ENCODE measurements at regions not wholly inside any gene's neighbourhood (a gene's known extent, or its start where the extent isn't known, plus 50 kb on each side); places are given as distances from the start of the nearest gene placed in this dataset.

GRCh38 chr2:223199531-223200515, 147.8 kb downstream of the KCNE4 start:
- Histone ChIP-seq H3K9ac (ENCODE audit: control insufficient read depth, insufficient read depth, low read length) (no peak overlapping the region), H3K79me2 (ENCODE audit: control insufficient read depth, insufficient read depth, low read length) (no peaks in the 10 kb centered on the region), H3K27ac (ENCODE audit: control insufficient read depth, insufficient read depth) (no peak overlapping the region), H3K4me2 (ENCODE audit: control insufficient read depth, insufficient read depth) (no peak overlapping the region), H3K4me3 (no peak overlapping the region), H3K27me3 (replicated peaks in 1 of 2; ENCODE audit: control insufficient read depth in 2 of 2, insufficient read depth in 2 of 2, low read length in 1 of 2) (no peaks in the 10 kb centered on the region), H3K9me3 (replicated peaks; ENCODE audit: control insufficient read depth, insufficient read depth, low read length) (no peaks in the 10 kb centered on the region), H3K4me1 (ENCODE audit: control insufficient read depth, insufficient read depth, low read length) (no peaks in the 10 kb centered on the region), H3K36me3 (ENCODE audit: control insufficient read depth in 2 of 2, insufficient read depth in 2 of 2, low read length in 1 of 2) (no peaks in the 10 kb centered on the region), H4K20me1 (ENCODE audit: control insufficient read depth, insufficient read depth) (no peaks in the 10 kb centered on the region), H2AFZ (ENCODE audit: control insufficient read depth, low read depth, low read length) (no peak overlapping the region)
- WGBS (ENCODE audit: insufficient coverage, insufficient replicate concordance, low lambda C conversion rate, missing lambda C conversion rate): 50% methylated on average over 5 of the region's 5 CpGs
- RAD21 ChIA-PET (ENCODE audit: unreplicated experiment): no interaction called here
- SMC1A ChIA-PET (ENCODE audit: uncharacterized antibody, unreplicated experiment): no interaction called here
- intact Hi-C loops (cut with micrococcal nuclease; ENCODE audit: unreplicated experiment): no loop called here
- in situ Hi-C loops (cut with MboI): no loop called here
- DNase-seq (ENCODE audit: low read depth, low spot score) (no peak), FAIRE-seq (no peak), ATAC-seq (no peak)
- TF ChIP-seq MTA3 (IDR thresholded peaks at IDR 0.05; ENCODE audit: borderline replicate concordance, low read length) (no peak), PAX8 (IDR thresholded peaks at IDR 0.05) (no peak), ESRRA (IDR thresholded peaks at IDR 0.05; ENCODE audit: low read length) (no peak)
- POLR2A ChIA-PET: no interaction called here
- CTCF ChIA-PET: no interaction called here
- BruUV-seq (replicated peaks): no TSS peak

GRCh38 chr2:223203971-223204929, 152.3 kb downstream of the KCNE4 start:
- ChIA-PET CTCF (no interaction called here), POLR2A (no interaction called here), SMC1A (ENCODE audit: uncharacterized antibody, unreplicated experiment) (no interaction called here), RAD21 (ENCODE audit: unreplicated experiment) (no interaction called here)
- Histone ChIP-seq H3K9me3 (replicated peaks; ENCODE audit: control insufficient read depth, insufficient read depth, low read length) (no peaks in the 10 kb centered on the region), H3K27ac (ENCODE audit: control insufficient read depth, insufficient read depth) (no peak overlapping the region), H2AFZ (ENCODE audit: control insufficient read depth, low read depth, low read length) (no peak overlapping the region), H3K27me3 (replicated peaks in 1 of 2; ENCODE audit: control insufficient read depth in 2 of 2, insufficient read depth in 2 of 2, low read length in 1 of 2) (no peaks in the 10 kb centered on the region; a peak in 1 of 4 replicates), H3K4me1 (ENCODE audit: control insufficient read depth, insufficient read depth, low read length) (no peaks in the 10 kb centered on the region), H3K79me2 (ENCODE audit: control insufficient read depth, insufficient read depth, low read length) (no peaks in the 10 kb centered on the region), H3K36me3 (ENCODE audit: control insufficient read depth in 2 of 2, insufficient read depth in 2 of 2, low read length in 1 of 2) (no peaks in the 10 kb centered on the region), H3K9ac (ENCODE audit: control insufficient read depth, insufficient read depth, low read length) (no peak overlapping the region), H3K4me2 (ENCODE audit: control insufficient read depth, insufficient read depth) (no peak overlapping the region), H3K4me3 (no peak overlapping the region), H4K20me1 (ENCODE audit: control insufficient read depth, insufficient read depth) (no peaks in the 10 kb centered on the region)
- ATAC-seq (no peak), DNase-seq (ENCODE audit: low read depth, low spot score) (no peak), FAIRE-seq (no peak)
- no TSS peak for BruUV-seq (replicated peaks)
- in situ Hi-C loops (cut with MboI): no loop called here
- WGBS (ENCODE audit: insufficient coverage, insufficient replicate concordance, low lambda C conversion rate, missing lambda C conversion rate): 19% methylated on average over 4 of the region's 4 CpGs
- intact Hi-C loops (cut with micrococcal nuclease; ENCODE audit: unreplicated experiment): no loop called here
- TF ChIP-seq CREB1 (IDR thresholded peaks at IDR 0.05; ENCODE audit: low read depth): no peak
- no peak for TF ChIP-seq HDGF (IDR thresholded peaks at IDR 0.05)
- TF ChIP-seq ESRRA (IDR thresholded peaks at IDR 0.05; ENCODE audit: low read length): no peak
- TF ChIP-seq CBX3 (IDR thresholded peaks at IDR 0.05; ENCODE audit: borderline replicate concordance, low read depth): no peak
- TF ChIP-seq POLR2AphosphoS5 (IDR thresholded peaks at IDR 0.05; ENCODE audit: low read length): no peak
- no peak for TF ChIP-seq YBX1 (IDR thresholded peaks at IDR 0.05)
- no peak for TF ChIP-seq REST (IDR thresholded peaks at IDR 0.05; ENCODE audit: low read depth, low read length)
- no peak for TF ChIP-seq CEBPB (IDR thresholded peaks at IDR 0.05; ENCODE audit: borderline replicate concordance in 1 of 2, low read depth in 2 of 2, low read length in 2 of 2)
- TF ChIP-seq EGR1 (IDR thresholded peaks at IDR 0.05; ENCODE audit: borderline replicate concordance in 1 of 2, low read depth in 2 of 2, low read length in 2 of 2): no peak
- no peak for TF ChIP-seq NFYB (IDR thresholded peaks at IDR 0.05; ENCODE audit: insufficient read depth, low read depth, low read length)
- no peak for TF ChIP-seq FOXK2 (IDR thresholded peaks at IDR 0.05)

Data from GM12878 (cell line).